ENCODE measurements at regions not wholly inside any gene's neighbourhood (a gene's known extent, or its start where the extent isn't known, plus 50 kb on each side); places are given as distances from the start of the nearest gene placed in this dataset.

DNA sequence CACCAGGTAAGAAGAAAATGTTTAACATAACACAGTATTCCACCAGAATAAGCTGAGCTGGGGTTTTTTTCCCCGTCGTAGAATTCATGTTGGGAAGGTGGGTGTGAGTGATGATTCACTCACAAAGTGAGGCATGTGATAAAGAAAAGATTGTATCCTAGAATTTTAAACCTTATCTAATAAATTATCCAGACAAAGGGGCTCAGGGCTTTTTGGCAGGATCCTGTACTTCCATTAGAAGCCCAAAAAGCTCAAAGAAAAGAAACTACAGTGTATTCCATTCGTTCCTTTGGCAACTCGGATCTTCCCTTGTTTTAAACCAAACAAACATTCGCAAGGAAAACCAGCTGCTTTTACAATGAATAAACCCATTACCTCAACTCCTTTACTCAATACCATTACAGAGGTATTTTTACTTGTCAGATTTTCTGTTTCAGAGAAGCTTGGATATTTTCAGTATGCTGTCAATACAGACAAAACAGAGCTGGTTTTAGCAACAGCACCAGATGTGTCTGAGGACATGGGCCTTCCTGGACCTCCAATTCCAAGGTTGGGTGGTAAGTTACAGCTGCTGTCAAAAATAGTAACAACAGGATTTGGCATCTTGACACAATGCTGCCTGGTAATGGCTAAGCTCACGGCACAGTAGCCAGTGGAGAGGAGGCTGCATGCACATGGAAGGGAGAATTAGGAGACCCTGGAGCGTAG lies 159.9 kb upstream of the RUNX1 start:
- DNase-seq = no peak

DNA sequence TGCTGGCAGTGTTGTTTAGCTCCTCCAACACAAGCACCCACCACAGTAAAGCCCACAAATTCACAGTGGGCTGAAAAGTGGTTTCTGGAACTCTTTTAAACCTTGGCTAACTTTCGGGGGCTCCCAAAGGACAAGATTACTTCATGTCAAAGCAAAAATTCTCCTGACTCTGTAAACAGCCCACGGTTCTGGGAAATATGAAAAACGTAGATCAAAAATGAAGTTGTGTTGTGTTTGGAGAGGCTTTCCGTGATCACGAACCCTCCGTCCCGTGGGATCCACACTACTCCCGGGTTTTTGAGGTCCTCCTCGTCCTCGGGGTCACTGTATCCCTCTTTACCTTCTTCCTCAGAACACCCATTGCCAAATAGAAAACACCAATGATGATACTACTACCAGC lies 159.0 kb upstream of the RUNX1 start:
- DNase-seq = no peak

DNA sequence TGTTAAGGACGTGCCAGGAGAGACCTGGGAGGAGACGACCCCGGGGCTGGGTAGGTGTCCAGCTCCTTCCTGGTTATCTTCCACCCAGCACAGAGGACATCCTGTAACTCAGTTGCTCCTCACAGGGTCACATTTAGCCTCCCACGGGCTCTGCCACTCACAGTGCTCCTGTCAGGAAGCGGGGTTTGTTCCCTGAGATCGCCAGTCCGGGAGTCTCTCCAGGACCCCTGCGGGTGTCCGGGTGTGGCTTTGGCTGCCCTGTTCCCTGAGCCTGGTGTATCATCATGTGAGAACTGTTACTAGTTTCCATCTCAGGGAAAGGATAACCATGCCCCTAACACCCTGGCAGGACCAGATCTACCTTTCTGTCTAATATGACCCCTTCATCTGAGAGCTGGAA lies 158.2 kb upstream of the RUNX1 start:
- no peak for DNase-seq

- DNase-seq = no peak
These were observed 157.3 kb upstream of the RUNX1 start for GRCh38 chr21:35206141-35207125.

- DNase-seq = peak; percentile 83 to 90
These were observed 155.9 kb upstream of the RUNX1 start for GRCh38 chr21:35204850-35205541.

- DNase-seq = no peak
These were observed 155.0 kb upstream of the RUNX1 start for GRCh38 chr21:35204125-35204524.

GRCh38 chr21:35203093-35203977 lies 154.2 kb upstream of the RUNX1 start:
- DNase-seq = no peak

DNA sequence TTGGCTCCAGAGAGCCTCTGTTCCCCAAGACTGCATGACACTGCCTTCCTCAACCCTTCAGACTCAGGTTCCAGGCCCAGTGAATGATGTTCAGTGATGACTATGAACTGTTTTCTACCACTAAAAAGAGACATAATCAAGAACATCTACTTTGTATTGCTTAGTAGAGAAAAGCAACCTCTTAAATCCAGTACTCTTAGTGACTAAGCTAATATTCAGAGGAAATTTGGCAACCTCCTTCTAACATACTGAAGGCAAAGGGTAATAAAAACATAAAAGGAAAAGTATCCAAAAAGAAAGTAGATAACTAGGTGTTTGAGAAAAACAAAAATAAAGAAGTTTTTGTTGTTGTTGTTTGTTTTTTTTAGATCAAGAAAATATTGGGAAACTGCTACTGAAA lies 153.3 kb upstream of the RUNX1 start:
- DNase-seq = peak; percentile 4 to 17

- DNase-seq = no peak
These were observed 152.7 kb upstream of the RUNX1 start for GRCh38 chr21:35201799-35202198.

GRCh38 chr21:35201288-35201687 lies 152.2 kb upstream of the RUNX1 start:
- no peak for DNase-seq

DNA sequence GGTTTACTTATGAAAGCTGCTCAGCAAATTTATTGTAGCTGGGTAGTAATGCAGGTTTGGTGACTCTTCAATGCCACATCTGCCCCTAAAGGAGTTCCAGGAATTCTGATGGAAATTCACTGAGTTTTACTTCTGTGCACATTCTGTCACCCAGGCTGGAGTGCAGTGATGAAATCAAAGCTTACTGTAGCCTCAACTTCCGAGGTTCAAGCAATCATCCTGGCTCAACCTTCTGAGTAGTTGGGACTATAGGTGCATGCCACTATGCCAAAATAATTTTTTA lies 150.6 kb upstream of the RUNX1 start:
- no peak for DNase-seq

DNA sequence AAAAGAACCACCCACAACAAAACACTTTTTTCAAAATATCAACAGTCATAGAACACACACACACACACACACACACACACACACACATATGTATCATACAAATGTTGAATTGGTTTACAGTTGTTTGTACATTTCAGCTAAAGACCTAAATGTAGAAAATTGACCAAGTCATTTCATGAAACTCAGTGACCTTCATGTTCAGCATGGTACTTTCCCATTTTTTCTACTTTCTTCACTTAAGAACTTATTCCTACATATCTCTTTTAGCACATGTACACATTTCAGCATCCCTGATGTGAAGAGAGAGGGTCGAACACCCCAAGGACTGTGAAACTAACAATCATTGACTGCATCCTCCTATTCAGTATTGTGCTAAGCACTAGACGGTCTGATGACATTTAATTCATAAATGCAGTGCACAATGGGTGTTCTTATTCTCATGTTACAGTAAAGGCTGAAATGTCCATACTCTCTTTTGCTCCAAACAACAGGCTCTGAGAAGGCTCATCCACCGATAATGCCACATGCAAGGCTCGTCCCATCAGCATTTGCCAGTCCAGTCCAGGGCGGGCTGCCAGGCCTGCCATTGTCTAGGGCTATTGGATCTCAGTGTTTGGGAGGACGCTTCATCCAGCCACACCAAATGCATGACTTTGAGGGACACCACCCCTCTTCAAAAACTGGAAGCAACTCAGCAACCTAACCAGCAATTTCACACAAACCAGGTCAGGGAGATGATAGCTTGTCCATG lies 150.1 kb upstream of the RUNX1 start:
- DNase-seq = no peak

- DNase-seq = no peak
These were observed 149.5 kb upstream of the RUNX1 start for GRCh38 chr21:35198565-35198964.

DNA sequence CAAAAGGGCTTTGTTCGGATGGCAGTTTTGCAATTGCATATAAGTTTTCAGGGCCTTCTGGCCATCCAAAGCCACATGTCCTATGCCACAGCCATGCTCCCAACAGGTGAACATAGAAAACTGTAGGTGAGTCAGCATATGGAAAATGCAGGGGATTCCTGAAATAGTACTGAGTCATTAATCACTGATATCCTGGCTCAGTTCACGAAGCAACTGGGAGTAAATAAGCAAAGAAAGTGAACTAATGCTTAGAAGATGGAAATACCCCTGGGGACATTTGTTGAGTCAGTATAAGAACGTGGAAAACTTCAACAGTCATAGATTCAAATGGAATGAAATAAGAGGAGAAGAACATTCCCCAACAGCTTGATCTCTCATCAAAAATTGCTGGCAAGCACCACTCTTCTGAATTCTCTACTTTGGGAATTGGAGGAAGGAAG lies 148.9 kb upstream of the RUNX1 start:
- no peak for DNase-seq

GRCh38 chr21:35197191-35197590 lies 148.1 kb upstream of the RUNX1 start:
- DNase-seq = no peak

GRCh38 chr21:35196128-35196527 lies 147.0 kb upstream of the RUNX1 start:
- DNase-seq = no peak

GRCh38 chr21:35195232-35195631 lies 146.1 kb upstream of the RUNX1 start:
- DNase-seq = no peak

DNA sequence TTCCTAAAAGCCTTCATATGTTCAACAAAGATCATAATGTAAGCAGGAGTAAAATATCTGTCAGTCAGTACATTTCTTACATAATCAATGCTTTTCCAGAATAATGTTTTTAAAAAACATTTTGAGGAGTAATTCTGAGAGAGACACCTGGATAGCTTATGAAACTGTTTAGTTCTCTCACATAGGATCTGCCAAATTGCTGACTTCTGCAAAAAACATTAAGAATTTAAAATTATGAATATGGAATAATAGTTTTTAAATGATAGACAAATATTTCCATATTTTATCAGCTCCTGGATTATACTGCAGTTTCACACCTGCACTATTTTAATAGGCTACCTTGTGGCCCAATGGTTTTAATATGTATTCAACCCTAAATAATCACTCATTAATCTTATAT lies 142.7 kb upstream of the RUNX1 start:
- no peak for DNase-seq

GRCh38 chr21:35191128-35191527 lies 142.0 kb upstream of the RUNX1 start:
- no peak for DNase-seq

DNA sequence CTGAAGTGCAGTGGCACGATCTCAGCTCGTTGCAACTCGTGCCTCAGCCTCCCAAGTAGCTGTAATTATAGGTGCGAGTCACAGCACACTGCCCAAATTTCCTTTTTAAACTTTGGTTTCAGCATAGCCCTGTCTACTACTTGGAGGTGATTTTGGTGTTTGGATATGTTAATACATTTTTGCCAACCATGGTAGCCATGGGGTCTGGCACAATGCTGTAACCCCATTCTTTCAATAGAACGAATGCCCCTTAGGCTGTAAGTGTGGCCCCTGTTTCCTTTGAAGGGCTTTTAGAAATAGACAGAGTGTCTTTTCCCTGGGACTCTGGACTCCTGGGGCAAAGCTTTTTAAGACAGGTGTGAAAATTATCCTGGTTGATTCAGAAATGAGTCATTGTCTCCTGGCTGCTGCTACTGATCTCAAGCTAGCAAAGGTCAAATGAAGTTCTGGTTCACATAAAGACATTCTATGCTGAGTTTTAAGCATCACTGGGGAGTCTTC lies 141.1 kb upstream of the RUNX1 start:
- no peak for DNase-seq

DNA sequence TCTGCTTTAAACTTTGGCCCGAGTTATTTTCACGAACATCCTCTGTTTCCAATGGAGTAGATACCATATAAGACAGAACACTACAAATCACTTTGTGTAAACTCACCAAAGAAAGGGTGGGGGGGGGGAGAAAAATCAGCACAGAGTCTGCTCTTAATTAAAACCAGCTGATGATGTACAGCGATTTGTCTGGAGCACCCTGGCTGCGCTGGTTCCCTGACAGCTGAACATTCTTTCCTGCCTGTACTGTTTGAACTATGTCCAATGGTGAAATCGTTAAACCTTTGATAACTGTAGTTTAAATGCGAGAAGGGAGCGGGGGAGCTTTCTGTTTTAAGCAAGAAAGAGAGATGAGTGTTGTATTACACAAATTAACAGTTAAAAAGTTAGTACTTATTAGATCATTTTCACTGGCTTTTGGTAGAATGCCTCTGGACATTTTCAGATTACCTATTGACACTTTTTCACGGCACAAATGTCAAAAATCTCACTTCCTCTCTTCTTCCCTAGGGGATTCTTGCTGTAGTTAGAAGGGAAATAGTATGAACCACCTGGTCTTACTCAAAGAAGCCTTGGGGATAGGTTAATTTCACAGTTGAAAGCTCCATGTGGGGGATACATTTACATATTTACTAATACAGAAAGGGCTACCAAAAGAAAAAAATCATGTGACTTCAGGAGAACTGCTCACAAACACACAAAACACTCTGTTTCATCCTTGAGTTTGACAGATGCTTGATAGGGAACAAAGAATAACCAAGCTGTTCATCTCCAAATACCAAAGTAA lies 140.2 kb upstream of the RUNX1 start:
- DNase-seq = no peak

All from Kasumi-1 (cell line).